GM12891 (cell line): ENCODE measurements at regions not wholly inside any gene's neighbourhood (a gene's known extent, or its start where the extent isn't known, plus 50 kb on each side); places are given as distances from the start of the nearest gene placed in this dataset.
"Not testable (repeated sequence)": the region's sequence is repeated elsewhere in the genome, so short reads cannot be mapped to it uniquely, and the experiment has no call there.

Experiments
- PAX5 ChIP-seq: IDR thresholded peaks from 2 replicates; pipeline ENCODE4 v1.6.1; 2011; ENCODE audit warnings: low read length, moderate library complexity, mild to moderate bottlenecking; ENCODE audit not compliant: insufficient read depth, severe bottlenecking
- POLR2A ChIP-seq: IDR thresholded peaks from 2 replicates; pipeline ENCODE4 v1.6.1; 2011; ENCODE audit warnings: low read depth, low read length, control low read depth
- POLR2AphosphoS5 ChIP-seq: IDR thresholded peaks from 2 replicates; pipeline ENCODE4 v1.6.1; 2011; ENCODE audit warnings: low read depth, low read length, control low read depth
- POU2F2 ChIP-seq: IDR thresholded peaks from 2 replicates; pipeline ENCODE4 v1.6.1; 2011; ENCODE audit warnings: low read depth, mild to moderate bottlenecking, control low read depth, low read length, moderate library complexity
- SPI1 ChIP-seq: IDR thresholded peaks from 2 replicates; pipeline ENCODE4 v1.6.1; 2011; ENCODE audit warnings: low read depth, low read length, control low read depth
- TAF1 ChIP-seq: IDR thresholded peaks from 2 replicates; pipeline ENCODE4 v1.6.1; 2011; ENCODE audit warnings: low read depth, low read length, control low read depth

GRCh38 chr17:15867331-15867730, 77.6 kb upstream of the ADORA2B start:
- not testable (repeated sequence) for TF ChIP-seq PAX5, TAF1, POLR2A, SPI1, POLR2AphosphoS5, POU2F2
